OCI-LY3 (cell line): ENCODE measurements at regions not wholly inside any gene's neighbourhood (a gene's known extent, or its start where the extent isn't known, plus 50 kb on each side); places are given as distances from the start of the nearest gene placed in this dataset.

Experiments used
- CTCF ChIP-seq: fragments of 200-600, 300-600 bp; sonication (generic); IDR thresholded peaks from 2 replicates; pipeline ENCODE4 v1.5.1; 2014; ENCODE audit warnings: antibody characterized with exemption, low read length, low read depth
- EZH2phosphoT487 ChIP-seq: fragments of 200-600 bp; shearing (Covaris generic); IDR thresholded peaks from 2 replicates; pipeline ENCODE4 v1.6.1; 2018; ENCODE audit warnings: antibody characterized with exemption, mixed run types, low read depth

- TF ChIP-seq CTCF (no peak), EZH2phosphoT487 (no peak)
These were observed 153.3 kb downstream of the IL15 start for GRCh38 chr4:141789716-141790115.
